MG63 (cell line): ENCODE measurements at regions not wholly inside any gene's neighbourhood (a gene's known extent, or its start where the extent isn't known, plus 50 kb on each side); places are given as distances from the start of the nearest gene placed in this dataset.
"Not testable (repeated sequence)": the region's sequence is repeated elsewhere in the genome, so short reads cannot be mapped to it uniquely, and the experiment has no call there.

Experiments
- DNase-seq: peaks from one replicate; pipeline ENCODE4 v3.0.0-alpha.2; 2020
- H3K27me3 ChIP-seq: fragments of 250-450 bp; sonication (Bioruptor Pico); 2 replicates; pipeline ENCODE4 v1.5.1; 2020; ENCODE audit warnings: mild to moderate bottlenecking, moderate library complexity
- H3K36me3 ChIP-seq: fragments of 250-450 bp; sonication (Bioruptor Pico); 2 replicates; pipeline ENCODE4 v1.5.1; 2020; ENCODE audit warnings: mild to moderate bottlenecking, moderate library complexity
- H3K4me3 ChIP-seq: fragments of 250-450 bp; sonication (Bioruptor Pico); 2 replicates; pipeline ENCODE4 v1.5.1; 2020; ENCODE audit warnings: mild to moderate bottlenecking, moderate library complexity
- H3K9me3 ChIP-seq: fragments of 250-450 bp; sonication (Bioruptor Pico); 2 replicates; pipeline ENCODE4 v1.5.1; 2020; ENCODE audit warnings: mild to moderate bottlenecking, moderate library complexity

- H3K9me3 ChIP-seq: no peaks in the 10 kb centered on the region
- no peak overlapping the region for H3K4me3 ChIP-seq
- DNase-seq: no peak
- no peaks in the 10 kb centered on the region for H3K36me3 ChIP-seq
- no peaks in the 10 kb centered on the region for H3K27me3 ChIP-seq
Observed at GRCh38 chr3:26078539-26078938, 288.6 kb downstream of the OXSM start.

- Histone ChIP-seq H3K27me3 (no peaks in the 10 kb centered on the region), H3K9me3 (no peaks in the 10 kb centered on the region), H3K4me3 (no peak overlapping the region), H3K36me3 (no peaks in the 10 kb centered on the region)
- DNase-seq: no peak
Observed at GRCh38 chr3:26081166-26081565, 291.3 kb downstream of the OXSM start.

- H3K4me3 ChIP-seq: no peak overlapping the region
- DNase-seq: no peak
- H3K27me3 ChIP-seq: no peaks in the 10 kb centered on the region
- no peaks in the 10 kb centered on the region for H3K36me3 ChIP-seq
- H3K9me3 ChIP-seq: no peaks in the 10 kb centered on the region
Observed at GRCh38 chr3:26081806-26082205, 291.9 kb downstream of the OXSM start.

- H3K36me3 ChIP-seq: no peaks in the 10 kb centered on the region
- H3K4me3 ChIP-seq: no peak overlapping the region
- no peak for DNase-seq
- H3K27me3 ChIP-seq: no peaks in the 10 kb centered on the region
- no peaks in the 10 kb centered on the region for H3K9me3 ChIP-seq
Observed at GRCh38 chr3:26082911-26083310, 293.0 kb downstream of the OXSM start.

GRCh38 chr3:26084629-26085028, 294.7 kb downstream of the OXSM start:
- DNase-seq: no peak
- Histone ChIP-seq H3K36me3 (no peaks in the 10 kb centered on the region), H3K9me3 (no peaks in the 10 kb centered on the region), H3K4me3 (no peak overlapping the region), H3K27me3 (no peaks in the 10 kb centered on the region)

- Histone ChIP-seq H3K27me3 (no peaks in the 10 kb centered on the region), H3K36me3 (no peaks in the 10 kb centered on the region), H3K4me3 (no peak overlapping the region), H3K9me3 (no peaks in the 10 kb centered on the region)
- DNase-seq: no peak
Observed at GRCh38 chr3:26087751-26088150, 297.9 kb downstream of the OXSM start.

GRCh38 chr3:26089249-26089648, 299.4 kb downstream of the OXSM start:
- no peaks in the 10 kb centered on the region for H3K36me3 ChIP-seq
- DNase-seq: no peak
- no peak overlapping the region for H3K4me3 ChIP-seq
- no peaks in the 10 kb centered on the region for H3K27me3 ChIP-seq
- H3K9me3 ChIP-seq: no peaks in the 10 kb centered on the region

- H3K27me3 ChIP-seq: no peaks in the 10 kb centered on the region
- H3K9me3 ChIP-seq: no peaks in the 10 kb centered on the region
- H3K36me3 ChIP-seq: no peaks in the 10 kb centered on the region
- DNase-seq: no peak
- H3K4me3 ChIP-seq: no peak overlapping the region
Observed at GRCh38 chr3:26090589-26090988, 300.7 kb downstream of the OXSM start.

- no peak for DNase-seq
Observed at GRCh38 chr3:26091096-26091495, 301.2 kb downstream of the OXSM start.

GRCh38 chr3:26091626-26092025, 301.7 kb downstream of the OXSM start:
- Histone ChIP-seq H3K27me3 (no peaks in the 10 kb centered on the region), H3K9me3 (no peaks in the 10 kb centered on the region), H3K4me3 (no peak overlapping the region), H3K36me3 (no peaks in the 10 kb centered on the region)
- no peak for DNase-seq

More at GRCh38 chr3:26091096-26091495, 301.2 kb downstream of the OXSM start:
- Histone ChIP-seq H3K9me3 (no peaks in the 10 kb centered on the region), H3K4me3 (no peak overlapping the region), H3K36me3 (no peaks in the 10 kb centered on the region), H3K27me3 (no peaks in the 10 kb centered on the region)

GRCh38 chr3:26097111-26097510, 307.2 kb downstream of the OXSM start:
- not testable (repeated sequence) for H3K27me3 ChIP-seq, H3K9me3 ChIP-seq, H3K36me3 ChIP-seq, DNase-seq, H3K4me3 ChIP-seq

- no peaks in the 10 kb centered on the region for H3K36me3 ChIP-seq
- no peak for DNase-seq
Observed at GRCh38 chr3:26099692-26100091, 309.8 kb downstream of the OXSM start.

GRCh38 chr3:26100176-26100575, 310.3 kb downstream of the OXSM start:
- no peaks in the 10 kb centered on the region for H3K9me3 ChIP-seq
- H3K36me3 ChIP-seq: no peaks in the 10 kb centered on the region
- no peaks in the 10 kb centered on the region for H3K27me3 ChIP-seq
- H3K4me3 ChIP-seq: no peak overlapping the region
- no peak for DNase-seq

More at GRCh38 chr3:26099692-26100091, 309.8 kb downstream of the OXSM start:
- H3K27me3 ChIP-seq: no peaks in the 10 kb centered on the region
- no peaks in the 10 kb centered on the region for H3K9me3 ChIP-seq
- no peak overlapping the region for H3K4me3 ChIP-seq

- Histone ChIP-seq H3K9me3 (no peaks in the 10 kb centered on the region), H3K27me3 (no peaks in the 10 kb centered on the region), H3K4me3 (no peak overlapping the region), H3K36me3 (no peaks in the 10 kb centered on the region)
- DNase-seq: no peak
Observed at GRCh38 chr3:26102376-26102775, 312.5 kb downstream of the OXSM start.

- Histone ChIP-seq H3K4me3 (no peak overlapping the region), H3K27me3 (no peaks in the 10 kb centered on the region), H3K36me3 (no peaks in the 10 kb centered on the region), H3K9me3 (no peaks in the 10 kb centered on the region)
- no peak for DNase-seq
Observed at GRCh38 chr3:26104851-26105251, 315.0 kb downstream of the OXSM start.

GRCh38 chr3:26105261-26105660, 315.4 kb downstream of the OXSM start:
- no peaks in the 10 kb centered on the region for H3K27me3 ChIP-seq
- no peak for DNase-seq
- H3K9me3 ChIP-seq: no peaks in the 10 kb centered on the region
- no peak overlapping the region for H3K4me3 ChIP-seq
- H3K36me3 ChIP-seq: no peaks in the 10 kb centered on the region

- Histone ChIP-seq H3K36me3 (no peaks in the 10 kb centered on the region), H3K4me3 (no peak overlapping the region), H3K9me3 (no peaks in the 10 kb centered on the region), H3K27me3 (no peaks in the 10 kb centered on the region)
- no peak for DNase-seq
Observed at GRCh38 chr3:26106228-26106627, 316.3 kb downstream of the OXSM start.

GRCh38 chr3:26108846-26109489, 319.1 kb downstream of the OXSM start:
- H3K9me3 ChIP-seq: no peaks in the 10 kb centered on the region

GRCh38 chr3:26114851-26115250, 325.0 kb downstream of the OXSM start:
- no peak for DNase-seq
- Histone ChIP-seq H3K27me3 (no peaks in the 10 kb centered on the region), H3K9me3 (no peaks in the 10 kb centered on the region), H3K36me3 (no peaks in the 10 kb centered on the region), H3K4me3 (no peak overlapping the region)

More at GRCh38 chr3:26108846-26109489, 319.1 kb downstream of the OXSM start:
- Histone ChIP-seq H3K36me3 (no peaks in the 10 kb centered on the region), H3K27me3 (no peaks in the 10 kb centered on the region), H3K4me3 (no peak overlapping the region)
- no peak for DNase-seq
